ENCODE measurements at regions not wholly inside any gene's neighbourhood (a gene's known extent, or its start where the extent isn't known, plus 50 kb on each side); places are given as distances from the start of the nearest gene placed in this dataset.

DNA sequence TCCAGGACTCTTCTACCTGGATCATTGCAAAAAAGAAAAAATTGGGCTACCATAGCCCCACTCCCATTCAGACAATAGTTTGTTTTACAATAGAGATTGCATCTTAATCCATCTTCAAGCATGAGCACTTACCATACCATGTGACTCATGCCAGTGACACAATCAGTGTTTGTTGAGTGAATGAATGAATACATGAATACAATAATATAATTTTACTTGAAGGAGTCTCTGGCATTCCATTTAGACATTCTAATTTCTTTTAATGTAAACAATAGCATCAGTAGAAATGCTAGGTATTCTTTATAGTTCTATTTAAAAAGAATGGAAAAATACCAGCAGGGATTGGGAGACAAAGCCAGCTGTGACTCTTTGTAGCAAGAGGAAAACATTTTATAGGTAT is 141.6 kb upstream of the AKR1E2 start:
- no peak for DNase-seq (ENCODE audit: low read depth)
- H3K4me3 ChIP-seq (ENCODE audit: low read depth, low read length), result no peak overlapping the region
- no peak for TF ChIP-seq POLR2A (IDR thresholded peaks at IDR 0.05; ENCODE audit: extremely low read depth, insufficient read length)
- TF ChIP-seq MYC (IDR thresholded peaks at IDR 0.05; ENCODE audit: low read depth, low read length), result no peak
- TF ChIP-seq, protein P1, sequence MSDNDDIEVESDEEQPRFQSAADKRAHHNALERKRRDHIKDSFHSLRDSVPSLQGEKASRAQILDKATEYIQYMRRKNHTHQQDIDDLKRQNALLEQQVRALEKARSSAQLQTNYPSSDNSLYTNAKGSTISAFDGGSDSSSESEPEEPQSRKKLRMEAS (IDR thresholded peaks at IDR 0.05; ENCODE audit: low read depth, low read length), result no peak
- TF ChIP-seq, protein P2, sequence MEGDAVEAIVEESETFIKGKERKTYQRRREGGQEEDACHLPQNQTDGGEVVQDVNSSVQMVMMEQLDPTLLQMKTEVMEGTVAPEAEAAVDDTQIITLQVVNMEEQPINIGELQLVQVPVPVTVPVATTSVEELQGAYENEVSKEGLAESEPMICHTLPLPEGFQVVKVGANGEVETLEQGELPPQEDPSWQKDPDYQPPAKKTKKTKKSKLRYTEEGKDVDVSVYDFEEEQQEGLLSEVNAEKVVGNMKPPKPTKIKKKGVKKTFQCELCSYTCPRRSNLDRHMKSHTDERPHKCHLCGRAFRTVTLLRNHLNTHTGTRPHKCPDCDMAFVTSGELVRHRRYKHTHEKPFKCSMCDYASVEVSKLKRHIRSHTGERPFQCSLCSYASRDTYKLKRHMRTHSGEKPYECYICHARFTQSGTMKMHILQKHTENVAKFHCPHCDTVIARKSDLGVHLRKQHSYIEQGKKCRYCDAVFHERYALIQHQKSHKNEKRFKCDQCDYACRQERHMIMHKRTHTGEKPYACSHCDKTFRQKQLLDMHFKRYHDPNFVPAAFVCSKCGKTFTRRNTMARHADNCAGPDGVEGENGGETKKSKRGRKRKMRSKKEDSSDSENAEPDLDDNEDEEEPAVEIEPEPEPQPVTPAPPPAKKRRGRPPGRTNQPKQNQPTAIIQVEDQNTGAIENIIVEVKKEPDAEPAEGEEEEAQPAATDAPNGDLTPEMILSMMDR (IDR thresholded peaks at IDR 0.05; ENCODE audit: low read depth, low read length), result no peak

DNA sequence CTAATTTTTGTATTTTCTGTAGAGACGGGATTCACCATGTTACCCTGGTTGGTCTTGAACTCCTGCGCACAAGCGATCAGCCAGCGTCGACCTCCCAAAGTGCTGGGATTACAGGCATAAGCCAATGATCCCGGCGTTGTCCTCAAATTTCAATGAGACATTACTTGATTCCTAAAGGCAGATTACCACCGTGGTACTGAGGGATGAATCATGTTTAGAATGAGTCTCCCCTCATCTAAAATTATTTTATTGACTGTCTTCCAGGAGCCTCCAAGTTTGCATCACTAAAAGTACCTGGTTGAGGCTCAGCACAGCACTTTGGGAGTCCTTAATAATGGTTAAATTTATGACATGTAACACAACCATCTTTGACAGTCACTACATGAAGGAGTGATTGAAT is 142.2 kb upstream of the AKR1E2 start:
- TF ChIP-seq POLR2A (IDR thresholded peaks at IDR 0.05; ENCODE audit: extremely low read depth, insufficient read length) (no peak), MYC (IDR thresholded peaks at IDR 0.05; ENCODE audit: low read depth, low read length) (no peak)
- TF ChIP-seq, protein P2 (IDR thresholded peaks at IDR 0.05; ENCODE audit: low read depth, low read length), result no peak
- TF ChIP-seq, protein P1 (IDR thresholded peaks at IDR 0.05; ENCODE audit: low read depth, low read length), result no peak

DNA sequence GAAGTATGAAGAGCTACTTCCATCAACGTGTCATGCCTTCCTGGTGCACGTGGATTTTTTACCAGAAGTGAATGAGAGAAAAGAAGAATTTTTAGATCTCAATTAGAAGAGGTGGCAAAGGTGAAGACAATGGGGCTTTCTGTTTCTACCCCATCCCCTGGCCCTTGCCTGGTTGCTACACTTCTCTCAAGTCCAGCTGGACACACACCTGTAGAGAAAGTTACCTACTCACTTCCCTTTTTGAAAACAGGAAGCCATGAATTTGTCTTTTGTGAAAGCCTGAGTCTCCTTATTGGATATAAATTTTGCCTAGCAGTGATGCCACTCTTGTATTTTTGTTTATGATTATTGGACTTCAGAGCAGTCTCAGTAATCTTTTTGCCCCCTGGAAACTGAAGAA is 142.9 kb upstream of the AKR1E2 start:
- DNase-seq (ENCODE audit: low read depth), result no peak
- no peak for TF ChIP-seq POLR2A (IDR thresholded peaks at IDR 0.05; ENCODE audit: extremely low read depth, insufficient read length)
- TF ChIP-seq, protein P1 (IDR thresholded peaks at IDR 0.05; ENCODE audit: low read depth, low read length), result no peak
- TF ChIP-seq, protein P2 (IDR thresholded peaks at IDR 0.05; ENCODE audit: low read depth, low read length), result no peak
- TF ChIP-seq MYC (IDR thresholded peaks at IDR 0.05; ENCODE audit: low read depth, low read length), result no peak
- no peak overlapping the region for H3K4me3 ChIP-seq (ENCODE audit: low read depth, low read length)

More for the DNA sequence above, 142.2 kb upstream of the AKR1E2 start:
- no peak overlapping the region for H3K4me3 ChIP-seq (ENCODE audit: low read depth, low read length)
- DNase-seq (ENCODE audit: low read depth), result no peak

DNA sequence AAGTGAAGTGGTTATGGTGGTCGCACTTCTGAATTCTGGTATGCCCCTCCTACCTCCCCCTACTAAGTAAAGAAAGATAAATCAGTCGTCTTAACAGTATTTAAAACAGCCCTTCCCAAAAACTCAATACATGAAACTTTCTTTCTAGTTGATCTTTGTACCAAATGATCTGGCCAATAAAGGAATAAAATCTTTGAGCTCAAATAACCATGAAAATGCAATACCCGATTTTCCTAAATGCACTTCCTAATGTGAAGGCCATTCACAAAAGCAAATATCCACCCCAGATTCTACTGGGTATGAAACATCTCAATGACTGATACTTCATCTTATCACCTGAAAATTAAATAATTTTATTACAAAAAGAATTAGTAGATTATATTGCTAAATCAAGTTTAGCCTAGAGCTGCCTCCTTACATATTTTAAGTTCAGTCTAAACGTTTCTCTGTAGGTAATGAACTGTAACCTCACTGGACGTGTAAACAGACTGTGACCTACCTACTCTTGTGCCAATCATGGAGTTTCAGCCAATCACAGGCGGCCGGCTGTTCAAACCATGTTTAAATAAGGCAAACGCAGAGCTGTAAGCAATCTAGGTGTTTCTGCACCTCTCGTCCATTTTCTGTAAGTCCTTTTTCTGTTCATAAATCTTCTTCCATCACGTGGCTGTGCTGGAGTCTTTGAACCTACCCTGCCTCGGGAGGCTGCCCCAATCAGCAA is 146.9 kb upstream of the AKR1E2 start:
- H3K4me3 ChIP-seq (ENCODE audit: low read depth, low read length), result no peak overlapping the region
- no peak for DNase-seq (ENCODE audit: low read depth)
- TF ChIP-seq MYC (IDR thresholded peaks at IDR 0.05; ENCODE audit: low read depth, low read length) (no peak), POLR2A (IDR thresholded peaks at IDR 0.05; ENCODE audit: extremely low read depth, insufficient read length) (no peak)
- TF ChIP-seq, protein P2 (IDR thresholded peaks at IDR 0.05; ENCODE audit: low read depth, low read length), result no peak
- TF ChIP-seq, protein P1 (IDR thresholded peaks at IDR 0.05; ENCODE audit: low read depth, low read length), result no peak

DNA sequence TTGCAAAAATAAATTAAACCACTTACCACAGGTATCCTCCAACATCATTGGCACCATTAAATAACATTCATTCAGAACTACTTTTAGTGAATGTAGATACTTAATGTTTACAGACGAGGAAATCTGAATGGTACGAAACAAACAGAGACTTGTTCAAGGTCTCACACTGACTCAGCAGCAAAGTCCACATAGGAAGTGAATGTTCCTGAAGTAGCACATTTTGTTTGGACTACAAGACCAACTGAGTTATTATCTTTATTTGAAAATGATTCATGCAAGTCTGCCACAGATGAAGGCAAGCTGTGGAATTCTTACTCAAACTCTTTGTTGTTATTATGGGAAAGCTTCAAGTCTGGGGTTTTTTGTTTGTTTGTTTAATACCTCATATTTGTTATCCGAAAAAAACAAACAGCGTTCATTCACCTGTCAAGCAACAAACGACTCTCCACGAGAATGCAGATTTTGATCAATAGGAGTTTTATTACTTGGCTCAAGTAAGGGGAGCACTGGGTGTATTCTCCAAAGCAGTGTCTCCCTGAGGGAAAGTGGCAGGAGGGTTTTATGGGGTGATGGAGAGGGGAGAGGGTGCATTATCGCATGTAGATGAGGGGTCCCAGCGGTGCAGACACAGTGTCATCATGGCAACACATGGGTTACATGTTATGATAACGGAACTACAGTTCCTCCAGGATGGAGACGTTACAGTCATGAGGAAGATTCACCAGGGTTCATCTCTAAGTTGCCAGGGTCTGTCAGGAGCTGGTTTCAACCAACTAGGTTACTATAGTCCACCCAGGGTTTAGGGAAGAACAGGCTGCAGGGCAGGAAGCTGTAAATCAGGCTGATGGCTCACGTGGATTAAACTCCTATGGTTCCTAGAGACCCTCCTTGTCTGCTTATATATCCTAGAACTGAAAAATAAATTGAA is 147.7 kb upstream of the AKR1E2 start:
- no peak for DNase-seq (ENCODE audit: low read depth)
- TF ChIP-seq MYC (IDR thresholded peaks at IDR 0.05; ENCODE audit: low read depth, low read length) (no peak), POLR2A (IDR thresholded peaks at IDR 0.05; ENCODE audit: extremely low read depth, insufficient read length) (no peak)
- TF ChIP-seq, protein P1 (IDR thresholded peaks at IDR 0.05; ENCODE audit: low read depth, low read length), result no peak
- TF ChIP-seq, protein P2 (IDR thresholded peaks at IDR 0.05; ENCODE audit: low read depth, low read length), result no peak
- H3K4me3 ChIP-seq (ENCODE audit: low read depth, low read length), result no peak overlapping the region

Data from NB4 (cell line).